ENCODE measurements at regions not wholly inside any gene's neighbourhood (a gene's known extent, or its start where the extent isn't known, plus 50 kb on each side); places are given as distances from the start of the nearest gene placed in this dataset.

- TF ChIP-seq POLR2A (IDR thresholded peaks at IDR 0.05): no peak
- TF ChIP-seq CTCF (IDR thresholded peaks at IDR 0.05): no peak
Observed at GRCh38 chr5:135235551-135236227, 163.3 kb downstream of the MACROH2A1 start.
